IMR-90 (cell line): ENCODE measurements at regions not wholly inside any gene's neighbourhood (a gene's known extent, or its start where the extent isn't known, plus 50 kb on each side); places are given as distances from the start of the nearest gene placed in this dataset.

Experiments
- ATAC-seq: fragments of 200-7000 bp; cut with Tn5 transposase; 2 replicates; pipeline ENCODE4 v1.9.1; 2020; ENCODE audit warnings: low read depth, mild to moderate bottlenecking, moderate library complexity
- BruUV-seq: library from RNA; stranded (reverse); fragments of 400-500 nt; replicated peaks from 2 replicates; lab custom pipeline; 2021; lab: Mats Ljungman, UMichigan
- CTCF ChIA-PET: fragments of 300-600 bp; formaldehyde crosslinking; extraction: SDS; loops from one replicate; lab custom pipeline; 2021; ENCODE audit warnings: antibody characterized with exemption; lab: Yijun Ruan, JAX
- POLR2A ChIA-PET: fragments of 300-600 bp; sonication (Branson Sonifier 250); formaldehyde crosslinking; loops from one replicate; lab custom pipeline; 2022; ENCODE audit warnings: antibody characterized with exemption; ENCODE audit not compliant: unreplicated experiment; lab: Charles Lee
- DNase-seq: peaks from one replicate; pipeline ENCODE4 v3.0.0; 2013
- H2AFZ ChIP-seq: replicated peaks from 2 replicates; pipeline ENCODE3; 2013; ENCODE audit warnings: low read length, mild to moderate bottlenecking; ENCODE audit not compliant: poor library complexity
- H2AK5ac ChIP-seq: 2 replicates; pipeline ENCODE4 v1.6.1; 2013; ENCODE audit warnings: low read depth, low read length, inconsistent platforms
- H2AK9ac ChIP-seq: replicated peaks from 2 replicates; pipeline ENCODE3; 2013; ENCODE audit warnings: mild to moderate bottlenecking, low read depth, low read length, moderate library complexity; ENCODE audit not compliant: poor library complexity
- H2BK120ac ChIP-seq: 2 replicates; pipeline ENCODE4 v1.6.1; 2013; ENCODE audit warnings: low read depth, low read length, inconsistent platforms
- H2BK15ac ChIP-seq: 3 replicates; pipeline ENCODE4 v1.6.1; 2013; ENCODE audit warnings: low read depth, low read length, inconsistent platforms
- H2BK20ac ChIP-seq: 2 replicates; pipeline ENCODE4 v1.6.1; 2013; ENCODE audit warnings: low read depth, mild to moderate bottlenecking, inconsistent platforms, low read length, moderate library complexity
- H2BK5ac ChIP-seq: 2 replicates; pipeline ENCODE4 v1.6.1; 2013; ENCODE audit warnings: mild to moderate bottlenecking, low read depth, low read length, inconsistent platforms; ENCODE audit not compliant: poor library complexity, severe bottlenecking
- H3K14ac ChIP-seq: replicated peaks from 2 replicates; pipeline ENCODE4 v1.6.1; 2013; ENCODE audit warnings: low read depth, low read length, inconsistent platforms
- H3K18ac ChIP-seq: 2 replicates; pipeline ENCODE4 v1.6.1; 2013; ENCODE audit warnings: low read depth, low read length, control low read depth
- H3K23ac ChIP-seq: 2 replicates; pipeline ENCODE4 v1.6.1; 2013; ENCODE audit warnings: low read depth, low read length, inconsistent platforms
- H3K27ac ChIP-seq: 2 replicates; pipeline ENCODE4 v1.5.1; 2013; ENCODE audit warnings: mild to moderate bottlenecking, control low read depth, low read length; ENCODE audit not compliant: insufficient read depth
- H3K27me3 ChIP-seq: 2 replicates; pipeline ENCODE4 v1.6.1; 2013; ENCODE audit warnings: low read length; ENCODE audit not compliant: control insufficient read depth, insufficient read depth
- H3K36me3 ChIP-seq: 2 replicates; pipeline ENCODE4 v1.6.1; 2013; ENCODE audit warnings: low read length, mixed read lengths; ENCODE audit not compliant: control insufficient read depth, insufficient read depth
- H3K4ac ChIP-seq: 2 replicates; pipeline ENCODE4 v1.6.1; 2013; ENCODE audit warnings: low read depth, low read length, inconsistent platforms
- H3K4me1 ChIP-seq: 2 replicates; pipeline ENCODE4 v1.6.1; 2013; ENCODE audit warnings: low read length, mixed read lengths; ENCODE audit not compliant: control insufficient read depth, insufficient read depth
- H3K4me2 ChIP-seq: 2 replicates; pipeline ENCODE4 v1.6.1; 2013; ENCODE audit warnings: low read depth, mild to moderate bottlenecking, control low read depth, low read length, moderate library complexity
- H3K4me3 ChIP-seq: 2 replicates; pipeline ENCODE4 v1.5.1; 2013; ENCODE audit warnings: low read depth, mild to moderate bottlenecking, control low read depth, low read length, moderate library complexity; ENCODE audit not compliant: insufficient read depth
- H3K56ac ChIP-seq: 2 replicates; pipeline ENCODE4 v1.6.1; 2013; ENCODE audit warnings: low read length, inconsistent platforms; ENCODE audit not compliant: insufficient read depth; ENCODE audit errors: extremely low read depth
- H3K79me1 ChIP-seq, 2 experiments: 2 replicates each; pipeline ENCODE4 v1.6.1; 2013; ENCODE audit warnings: low read length in 2 of 2, inconsistent platforms in 1 of 2, low read depth in 1 of 2
- H3K9ac ChIP-seq: 2 replicates; pipeline ENCODE4 v1.6.1; 2013; ENCODE audit warnings: low read depth, low read length, control low read depth
- H3K9me1 ChIP-seq: 2 replicates; pipeline ENCODE4 v1.6.1; 2013; ENCODE audit warnings: low read length, inconsistent platforms; ENCODE audit not compliant: insufficient read depth
- H3K9me3 ChIP-seq: 2 replicates; pipeline ENCODE4 v1.6.1; 2013; ENCODE audit warnings: low read length; ENCODE audit not compliant: control insufficient read depth, insufficient read depth
- H4K20me1 ChIP-seq: 2 replicates; pipeline ENCODE4 v1.6.1; 2013; ENCODE audit warnings: low read length, inconsistent platforms; ENCODE audit not compliant: insufficient read depth
- H4K5ac ChIP-seq: 2 replicates; pipeline ENCODE4 v1.6.1; 2013; ENCODE audit warnings: mild to moderate bottlenecking, low read depth, low read length, control low read depth
- H4K8ac ChIP-seq, 2 experiments: 2 replicates each; pipeline ENCODE4 v1.6.1; 2013; ENCODE audit warnings: low read depth in 2 of 2, low read length in 2 of 2, control low read depth in 1 of 2, inconsistent platforms in 1 of 2
- H4K91ac ChIP-seq: 2 replicates; pipeline ENCODE4 v1.6.1; 2013; ENCODE audit warnings: low read depth, low read length, inconsistent platforms; ENCODE audit not compliant: insufficient read depth
- BHLHE40 ChIP-seq: fragments of 150-350 bp; IDR thresholded peaks from 2 replicates; pipeline ENCODE4 v1.6.1; 2016; ENCODE audit warnings: mild to moderate bottlenecking, low read depth, low read length
- CEBPB ChIP-seq: IDR thresholded peaks from 2 replicates; pipeline ENCODE4 v1.6.1; 2012; ENCODE audit warnings: low read depth, low read length, improper control_type of control experiment
- CHD1 ChIP-seq: IDR thresholded peaks from 2 replicates; pipeline ENCODE4 v1.6.1; 2012; ENCODE audit warnings: low read depth, low read length, improper control_type of control experiment
- FOS ChIP-seq: fragments of 150-350 bp; IDR thresholded peaks from 2 replicates; pipeline ENCODE4 v1.6.1; 2016; ENCODE audit warnings: low read depth, low read length
- MAFK ChIP-seq: IDR thresholded peaks from 2 replicates; pipeline ENCODE4 v1.6.1; 2012; ENCODE audit warnings: low read depth, low read length, improper control_type of control experiment
- MAZ ChIP-seq: IDR thresholded peaks from 2 replicates; pipeline ENCODE4 v1.6.1; 2012; ENCODE audit warnings: low read depth, mild to moderate bottlenecking, low read length, improper control_type of control experiment, moderate library complexity, borderline replicate concordance
- MXI1 ChIP-seq: IDR thresholded peaks from 2 replicates; pipeline ENCODE4 v1.6.1; 2012; ENCODE audit warnings: low read depth, mild to moderate bottlenecking, low read length, moderate library complexity, borderline replicate concordance
- POLR2A ChIP-seq: IDR thresholded peaks from 2 replicates; pipeline ENCODE4 v1.6.1; 2012; ENCODE audit warnings: mild to moderate bottlenecking, low read depth, low read length
- RAD21 ChIP-seq: IDR thresholded peaks from 2 replicates; pipeline ENCODE4 v1.6.1; 2012; ENCODE audit warnings: low read length, improper control_type of control experiment
- RCOR1 ChIP-seq: IDR thresholded peaks from 2 replicates; pipeline ENCODE4 v1.6.1; 2012; ENCODE audit warnings: mild to moderate bottlenecking, low read length, improper control_type of control experiment; ENCODE audit not compliant: insufficient replicate concordance
- SMC3 ChIP-seq: fragments of 150-350 bp; IDR thresholded peaks from 2 replicates; pipeline ENCODE4 v1.6.1; 2016; ENCODE audit warnings: low read depth, mild to moderate bottlenecking, antibody characterized with exemption, low read length, moderate library complexity
- WGBS, 2 experiments: methylation state at CpG; one replicate each; pipeline versions ENCODE4 v1.1.5 to v1.1.7; 2013; ENCODE audit warnings: missing lambda C conversion rate in 2 of 2; ENCODE audit not compliant: insufficient read length in 1 of 2; ENCODE audit errors: extremely low coverage in 2 of 2; 5-methylcytosine and 5-hydroxymethylcytosine counted together
- dilution Hi-C: fragments of 300-500 bp; cut with HindIII; formaldehyde crosslinking; loops from one replicate; pipeline ENCODE4 v1.14.3; 2018; ENCODE audit warnings: low sequenced_read_pairs; ENCODE audit not compliant: unreplicated experiment
- in situ Hi-C: fragments of 300-500 bp; cut with MboI; formaldehyde crosslinking; loops from 3 replicates; pipeline ENCODE4 v1.14.3; 2019; ENCODE audit warnings: low sequenced_read_pairs, inconsistent platforms, mixed read lengths
- intact Hi-C: fragments of 100-400 bp; cut with micrococcal nuclease; formaldehyde crosslinking; loops from 2 replicates; pipeline ENCODE4 v1.10.0; 2022
- TF ChIP-seq, protein P1 (sequence below): fragments of 150-350 bp; IDR thresholded peaks from 2 replicates; pipeline ENCODE4 v1.6.1; 2016; ENCODE audit warnings: low read depth, mild to moderate bottlenecking, low read length, moderate library complexity, borderline replicate concordance
- TF ChIP-seq, protein P2 (sequence below): conservative IDR thresholded peaks from 2 replicates; pipeline ENCODE4 v1.5.1; 2012; ENCODE audit warnings: mild to moderate bottlenecking, low read depth, low read length, improper control_type of control experiment
- TF ChIP-seq, protein P3 (sequence below): fragments of 150-350 bp; IDR thresholded peaks from 2 replicates; pipeline ENCODE4 v1.6.1; 2017; ENCODE audit warnings: mild to moderate bottlenecking, antibody characterized with exemption, low read length, low read depth

DNA sequence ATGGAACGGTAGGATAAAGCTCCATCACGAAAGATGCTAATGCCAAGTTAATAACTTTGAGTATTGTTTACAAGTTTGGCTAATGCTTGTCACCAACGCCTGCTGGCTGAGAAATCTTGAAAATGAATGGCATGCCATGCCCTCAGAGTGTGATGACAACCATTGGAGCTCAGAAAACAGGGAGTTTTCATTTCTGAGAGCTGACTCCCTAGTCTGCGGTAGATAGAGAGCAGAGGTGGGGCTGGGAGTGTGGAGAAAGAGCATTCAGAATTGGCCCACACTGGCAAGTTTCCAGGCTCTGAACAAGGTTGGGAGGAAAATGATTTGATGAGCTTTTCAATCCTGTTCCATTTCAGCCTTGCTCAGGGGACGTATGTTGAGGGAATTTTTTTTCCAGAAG lies 183.9 kb downstream of the CPEB2 start:
- ChIA-PET CTCF (interaction anchor here (1.1 kb wide), 1 partner anchor 11 kb away, joined by 3 read pairs; no protein-coding TSS in a partner anchor), POLR2A (no interaction called here)
- Histone ChIP-seq H4K5ac (no peak overlapping the region), H2BK120ac (no peak overlapping the region), H3K27me3 (no peaks in the 10 kb centered on the region), H3K9me3 (no peaks in the 10 kb centered on the region), H2BK20ac (no peak overlapping the region), H3K27ac (no peak overlapping the region), H3K56ac (no peak overlapping the region), H3K18ac (no peak overlapping the region), H3K4me2 (no peak overlapping the region), H4K91ac (no peak overlapping the region), H3K4me1 (peaks cover 5% of the 10 kb centered on the region), H4K8ac (no peak overlapping the region), H2AK5ac (no peak overlapping the region), H3K4ac (no peak overlapping the region), H3K9ac (no peak overlapping the region), H2AFZ (no peak overlapping the region), H3K36me3 (no peaks in the 10 kb centered on the region), H4K20me1 (no peaks in the 10 kb centered on the region), H3K79me1 (no peaks in the 10 kb centered on the region), H2BK15ac (no peak overlapping the region), H3K9me1 (no peaks in the 10 kb centered on the region), H2BK5ac (no peak overlapping the region), H3K14ac (no peak overlapping the region), H2AK9ac (no peak overlapping the region), H3K23ac (no peak overlapping the region), H3K4me3 (no peak overlapping the region)
- ATAC-seq (peak; percentile 42; the same call in 1 of the 2 replicates), DNase-seq (peak; percentile 15)
- in situ Hi-C loops = no loop called here
- intact Hi-C loops = no loop called here
- dilution Hi-C loops = no loop called here
- WGBS, 2 experiments = 10% methylated on average over 2 of the region's 5 CpGs; no CpG with 5 or more reads in 1 of the 2 experiments
- TF ChIP-seq MAZ (no peak), MAFK (no peak), SMC3 (no peak), MXI1 (no peak), FOS (no peak), BHLHE40 (no peak), CEBPB (no peak), POLR2A (no peak), RCOR1 (no peak), RAD21 (no peak), CHD1 (no peak)
- TF ChIP-seq, protein P1, sequence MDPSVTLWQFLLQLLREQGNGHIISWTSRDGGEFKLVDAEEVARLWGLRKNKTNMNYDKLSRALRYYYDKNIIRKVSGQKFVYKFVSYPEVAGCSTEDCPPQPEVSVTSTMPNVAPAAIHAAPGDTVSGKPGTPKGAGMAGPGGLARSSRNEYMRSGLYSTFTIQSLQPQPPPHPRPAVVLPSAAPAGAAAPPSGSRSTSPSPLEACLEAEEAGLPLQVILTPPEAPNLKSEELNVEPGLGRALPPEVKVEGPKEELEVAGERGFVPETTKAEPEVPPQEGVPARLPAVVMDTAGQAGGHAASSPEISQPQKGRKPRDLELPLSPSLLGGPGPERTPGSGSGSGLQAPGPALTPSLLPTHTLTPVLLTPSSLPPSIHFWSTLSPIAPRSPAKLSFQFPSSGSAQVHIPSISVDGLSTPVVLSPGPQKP = no peak
- TF ChIP-seq, protein P2, sequence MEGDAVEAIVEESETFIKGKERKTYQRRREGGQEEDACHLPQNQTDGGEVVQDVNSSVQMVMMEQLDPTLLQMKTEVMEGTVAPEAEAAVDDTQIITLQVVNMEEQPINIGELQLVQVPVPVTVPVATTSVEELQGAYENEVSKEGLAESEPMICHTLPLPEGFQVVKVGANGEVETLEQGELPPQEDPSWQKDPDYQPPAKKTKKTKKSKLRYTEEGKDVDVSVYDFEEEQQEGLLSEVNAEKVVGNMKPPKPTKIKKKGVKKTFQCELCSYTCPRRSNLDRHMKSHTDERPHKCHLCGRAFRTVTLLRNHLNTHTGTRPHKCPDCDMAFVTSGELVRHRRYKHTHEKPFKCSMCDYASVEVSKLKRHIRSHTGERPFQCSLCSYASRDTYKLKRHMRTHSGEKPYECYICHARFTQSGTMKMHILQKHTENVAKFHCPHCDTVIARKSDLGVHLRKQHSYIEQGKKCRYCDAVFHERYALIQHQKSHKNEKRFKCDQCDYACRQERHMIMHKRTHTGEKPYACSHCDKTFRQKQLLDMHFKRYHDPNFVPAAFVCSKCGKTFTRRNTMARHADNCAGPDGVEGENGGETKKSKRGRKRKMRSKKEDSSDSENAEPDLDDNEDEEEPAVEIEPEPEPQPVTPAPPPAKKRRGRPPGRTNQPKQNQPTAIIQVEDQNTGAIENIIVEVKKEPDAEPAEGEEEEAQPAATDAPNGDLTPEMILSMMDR = no peak
- TF ChIP-seq, protein P3, sequence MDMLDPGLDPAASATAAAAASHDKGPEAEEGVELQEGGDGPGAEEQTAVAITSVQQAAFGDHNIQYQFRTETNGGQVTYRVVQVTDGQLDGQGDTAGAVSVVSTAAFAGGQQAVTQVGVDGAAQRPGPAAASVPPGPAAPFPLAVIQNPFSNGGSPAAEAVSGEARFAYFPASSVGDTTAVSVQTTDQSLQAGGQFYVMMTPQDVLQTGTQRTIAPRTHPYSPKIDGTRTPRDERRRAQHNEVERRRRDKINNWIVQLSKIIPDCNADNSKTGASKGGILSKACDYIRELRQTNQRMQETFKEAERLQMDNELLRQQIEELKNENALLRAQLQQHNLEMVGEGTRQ = no peak
- no TSS peak for BruUV-seq
